HCT116 (cell line): ENCODE measurements at regions not wholly inside any gene's neighbourhood (a gene's known extent, or its start where the extent isn't known, plus 50 kb on each side); places are given as distances from the start of the nearest gene placed in this dataset.

Experiments used
- ATAC-seq: fragments of 200-7000 bp; cut with Tn5 transposase; 2 replicates; pipeline ENCODE4 v1.9.1; 2020; ENCODE audit warnings: mild to moderate bottlenecking, moderate library complexity
- BruUV-seq: library from RNA; stranded (reverse); fragments of 400-500 nt; replicated peaks from 2 replicates; lab custom pipeline; 2021; lab: Mats Ljungman, UMichigan
- CTCF ChIA-PET: fragments of 300-600 bp; sonication (Branson Sonifier 250); formaldehyde crosslinking; loops from one replicate; lab custom pipeline; 2021; ENCODE audit warnings: antibody characterized with exemption; lab: Charles Lee
- POLR2A ChIA-PET: fragments of 300-600, 350-600 bp; sonication (Branson Sonifier 250); formaldehyde crosslinking; loops from one replicate; lab custom pipeline; 2021; ENCODE audit warnings: antibody characterized with exemption; lab: Charles Lee
- RAD21 ChIA-PET, 2 experiments: fragments of 300-600 bp; sonication (Branson Sonifier 250); formaldehyde crosslinking; loops; one replicate each; lab custom pipeline; 2023; ENCODE audit warnings: low total read pairs in 2 of 2; ENCODE audit not compliant: uncharacterized antibody in 2 of 2, unreplicated experiment in 2 of 2, low non-redundant PET in 1 of 2; lab: Charles Lee
- DNase-seq: peaks from one replicate; pipeline ENCODE4 v3.0.0-alpha.2; 2010; ENCODE audit warnings: low read depth, low spot score
- H2AFZ ChIP-seq: fragments of 200-600 bp; shearing (Covaris generic), sonication (generic); 2 replicates; pipeline ENCODE4 v1.6.1; 2017; ENCODE audit warnings: low read depth, mixed run types, mixed read lengths, antibody characterized with exemption, low read length; ENCODE audit not compliant: poor library complexity, severe bottlenecking
- H3K27ac ChIP-seq: 2 replicates; pipeline ENCODE4 v1.5.1; 2012; ENCODE audit warnings: low read depth, low read length
- H3K27me3 ChIP-seq: fragments of 200-600 bp; sonication (generic); 2 replicates; pipeline ENCODE4 v1.6.1; 2016; ENCODE audit warnings: mixed run types, low read length, mixed read lengths; ENCODE audit not compliant: insufficient read depth
- H3K36me3 ChIP-seq, 2 experiments: fragments of 200-500 bp in 1 of 2; fragments of 200-600 bp in 1 of 2; sonication (Bioruptor generic) in 1 of 2; sonication (generic) in 1 of 2; 2 replicates each; pipeline versions ENCODE4 v1.5.1 to v1.6.1; 2014 to 2016; ENCODE audit warnings: low read length in 2 of 2, inconsistent platforms in 1 of 2, mixed read lengths in 1 of 2, mixed run types in 1 of 2; ENCODE audit not compliant: insufficient read depth in 2 of 2, control insufficient read depth in 1 of 2
- H3K4me1 ChIP-seq, 2 experiments: fragments of 200-600 bp in 1 of 2; sonication (generic) in 1 of 2; 2 replicates each; pipeline versions ENCODE4 v1.5.1 to v1.6.1; 2012 to 2017; ENCODE audit warnings: low read length in 2 of 2, inconsistent platforms in 1 of 2, mild to moderate bottlenecking in 1 of 2, mixed read lengths in 1 of 2, mixed run types in 1 of 2, moderate library complexity in 1 of 2; ENCODE audit not compliant: insufficient read depth in 2 of 2, control insufficient read depth in 1 of 2
- H3K4me2 ChIP-seq: fragments of 200-600 bp; sonication (generic); 2 replicates; pipeline ENCODE4 v1.6.1; 2017; ENCODE audit warnings: mixed run types, low read length, mixed read lengths
- H3K4me3 ChIP-seq, 2 experiments: fragments of 200-600 bp in 1 of 2; sonication (generic) in 1 of 2; replicated peaks in 1 of 2; 2 replicates each; pipeline ENCODE4 v1.5.1; 2011 to 2016; ENCODE audit warnings: low read length in 2 of 2, control low read depth in 1 of 2, low read depth in 1 of 2, mild to moderate bottlenecking in 1 of 2, mixed read lengths in 1 of 2, mixed run types in 1 of 2
- H3K79me2 ChIP-seq: fragments of 200-600 bp; sonication (generic); 2 replicates; pipeline ENCODE4 v1.6.1; 2017; ENCODE audit warnings: mild to moderate bottlenecking, mixed run types, low read length, moderate library complexity, mixed read lengths; ENCODE audit not compliant: insufficient read depth
- H3K9ac ChIP-seq: fragments of 200-600 bp; sonication (generic); 2 replicates; pipeline ENCODE4 v1.6.1; 2016; ENCODE audit warnings: low read length, mixed read lengths
- H3K9me2 ChIP-seq: fragments of 200-600 bp; sonication (generic), shearing (Covaris generic); 2 replicates; pipeline ENCODE4 v1.6.1; 2017; ENCODE audit warnings: mixed run types, mild to moderate bottlenecking, moderate library complexity; ENCODE audit not compliant: insufficient read depth
- H3K9me3 ChIP-seq, 2 experiments: fragments of 200-500 bp in 1 of 2; fragments of 200-600 bp in 1 of 2; sonication (Bioruptor generic) in 1 of 2; sonication (generic) in 1 of 2; 2 replicates each; pipeline ENCODE4 v1.6.1; 2014 to 2017; ENCODE audit warnings: low read length in 2 of 2, mixed read lengths in 2 of 2, inconsistent platforms in 1 of 2, low read depth in 1 of 2, mild to moderate bottlenecking in 1 of 2, mixed run types in 1 of 2, moderate library complexity in 1 of 2; ENCODE audit not compliant: control insufficient read depth in 1 of 2, insufficient read depth in 1 of 2
- H4K20me1 ChIP-seq: fragments of 200-600 bp; sonication (generic), shearing (Covaris generic); 2 replicates; pipeline ENCODE4 v1.6.1; 2017; ENCODE audit warnings: mixed run types, mild to moderate bottlenecking, moderate library complexity; ENCODE audit not compliant: insufficient read depth
- CBX3 ChIP-seq: IDR thresholded peaks from 2 replicates; pipeline ENCODE4 v1.6.1; 2012; ENCODE audit warnings: low read depth
- EGR1 ChIP-seq: IDR thresholded peaks from 2 replicates; pipeline ENCODE4 v1.6.1; 2012; ENCODE audit warnings: low read depth
- ELF1 ChIP-seq: IDR thresholded peaks from 2 replicates; pipeline ENCODE4 v1.6.1; 2012; ENCODE audit warnings: low read depth, borderline replicate concordance
- EZH2 ChIP-seq: fragments of 200-600 bp; sonication (generic); IDR thresholded peaks from 2 replicates; pipeline ENCODE4 v1.6.1; 2017; ENCODE audit warnings: antibody characterized with exemption, mixed run types
- EZH2phosphoT487 ChIP-seq: fragments of 200-600 bp; IDR thresholded peaks from 2 replicates; pipeline ENCODE4 v1.6.1; 2018; ENCODE audit warnings: antibody characterized with exemption, borderline replicate concordance
- FOSL1 ChIP-seq: IDR thresholded peaks from 2 replicates; pipeline ENCODE4 v1.6.1; 2012; ENCODE audit warnings: low read depth
- JUND ChIP-seq: IDR thresholded peaks from 2 replicates; pipeline ENCODE4 v1.6.1; 2012
- MAX ChIP-seq: IDR thresholded peaks from 2 replicates; pipeline ENCODE4 v1.6.1; 2012
- RAD21 ChIP-seq: IDR thresholded peaks from 2 replicates; pipeline ENCODE4 v1.6.1; 2012; ENCODE audit warnings: low read depth, mild to moderate bottlenecking
- REST ChIP-seq: IDR thresholded peaks from 2 replicates; pipeline ENCODE4 v1.6.1; 2012; ENCODE audit warnings: low read depth
- YY1 ChIP-seq: IDR thresholded peaks from 2 replicates; pipeline ENCODE4 v1.6.1; 2011; ENCODE audit warnings: low read length, low read depth, moderate library complexity, mild to moderate bottlenecking; ENCODE audit not compliant: insufficient replicate concordance; ENCODE audit errors: extremely low read depth
- ZNF274 ChIP-seq: fragments of 200-500 bp; sonication (Bioruptor generic); IDR thresholded peaks from 2 replicates; pipeline ENCODE4 v1.6.1; 2014; ENCODE audit warnings: mild to moderate bottlenecking, low read depth, low read length, inconsistent platforms
- intact Hi-C: fragments of 100-400 bp; cut with micrococcal nuclease; formaldehyde crosslinking; loops from 2 replicates; pipeline ENCODE4 v1.10.0; 2022

GRCh38 chr1:88474555-88475304, 209.3 kb upstream of the PKN2 start (continued):
- no peak for TF ChIP-seq REST
- TF ChIP-seq EGR1 = no peak
- TF ChIP-seq JUND = no peak
- no peak for TF ChIP-seq EZH2
- TF ChIP-seq ELF1 = no peak
- TF ChIP-seq CBX3 = no peak
- TF ChIP-seq ZNF274 = no peak
- no peak for TF ChIP-seq FOSL1
- TF ChIP-seq MAX = no peak

GRCh38 chr1:88484881-88485280, 199.2 kb upstream of the PKN2 start:
- H3K4me1 ChIP-seq = peaks cover 3 to 4% of the 10 kb centered on the region in 2 experiments; a peak in 1 of 4 replicates
- RAD21 ChIA-PET = no interaction called here
- no peaks in the 10 kb centered on the region for H3K36me3 ChIP-seq

More at GRCh38 chr1:88484881-88485280, 199.2 kb upstream of the PKN2 start:
- Histone ChIP-seq H3K9me3 (no peaks in the 10 kb centered on the region), H3K4me3 (no peak overlapping the region), H3K27ac (no peak overlapping the region), H2AFZ (no peak overlapping the region), H3K27me3 (no peaks in the 10 kb centered on the region), H4K20me1 (no peaks in the 10 kb centered on the region), H3K9ac (no peak overlapping the region), H3K4me2 (no peak overlapping the region), H3K9me2 (no peaks in the 10 kb centered on the region), H3K79me2 (no peaks in the 10 kb centered on the region)
- intact Hi-C loops = no loop called here
- CTCF ChIA-PET = no interaction called here
- POLR2A ChIA-PET = no interaction called here
- TF ChIP-seq MAX = no peak
- no peak for TF ChIP-seq YY1
- TF ChIP-seq RAD21 = no peak
- no peak for TF ChIP-seq REST
- TF ChIP-seq ZNF274 = no peak
- TF ChIP-seq EZH2phosphoT487 = no peak
- ATAC-seq (no peak), DNase-seq (no peak)
- BruUV-seq = no TSS peak
